Endothelial cell of umbilical vein (primary cell): ENCODE measurements at regions not wholly inside any gene's neighbourhood (a gene's known extent, or its start where the extent isn't known, plus 50 kb on each side); places are given as distances from the start of the nearest gene placed in this dataset.

Source experiments
- BruUV-seq: library from RNA; stranded (reverse); fragments of 400-500 nt; replicated peaks from 2 replicates; lab custom pipeline; 2021; lab: Mats Ljungman, UMichigan
- CTCF ChIA-PET: fragments of 300-600, 350-600 bp; sonication (Branson Sonifier 250); formaldehyde crosslinking; loops from one replicate; lab custom pipeline; 2021; ENCODE audit warnings: antibody characterized with exemption, inconsistent platforms; lab: Charles Lee
- POLR2A ChIA-PET: fragments of 300-600, 350-600 bp; sonication (Branson Sonifier 250); formaldehyde crosslinking; loops from one replicate; lab custom pipeline; 2021; ENCODE audit warnings: antibody characterized with exemption, inconsistent platforms; lab: Charles Lee
- DNase-seq: peaks from one replicate; pipeline ENCODE4 v3.0.0-alpha.2; 2011; ENCODE audit warnings: low read depth, low spot score
- FAIRE-seq: peaks from 2 replicates; lab custom pipeline; 2011; peaks lifted over from hg19 to GRCh38; lab: Jason Lieb, UNC
- H2AFZ ChIP-seq: 2 replicates; pipeline ENCODE4 v1.6.0; 2012; ENCODE audit warnings: low read depth, low read length, control low read depth, inconsistent platforms
- H3K27ac ChIP-seq: 2 replicates; pipeline ENCODE4 v1.5.1; 2011; ENCODE audit warnings: low read depth, mild to moderate bottlenecking, control low read depth, low read length, moderate library complexity; ENCODE audit not compliant: insufficient read depth
- H3K27me3 ChIP-seq, 2 experiments: 2 replicates each; pipeline versions ENCODE4 v1.6.0 to v1.6.1; 2011; ENCODE audit warnings: low read length in 2 of 2, mixed read lengths in 1 of 2; ENCODE audit not compliant: control insufficient read depth in 2 of 2, insufficient read depth in 2 of 2
- H3K36me3 ChIP-seq, 2 experiments: 2 replicates in 1 of 2; 3 replicates in 1 of 2; pipeline ENCODE4 v1.5.1; 2011; ENCODE audit warnings: low read length in 2 of 2, mild to moderate bottlenecking in 1 of 2, moderate library complexity in 1 of 2; ENCODE audit not compliant: control insufficient read depth in 2 of 2, insufficient read depth in 2 of 2; ENCODE audit errors: extremely low read depth in 1 of 2
- H3K4me1 ChIP-seq: 3 replicates; pipeline ENCODE4 v1.5.1; 2011; ENCODE audit warnings: mild to moderate bottlenecking, low read length; ENCODE audit not compliant: control insufficient read depth, insufficient read depth; ENCODE audit errors: extremely low read depth
- H3K4me2 ChIP-seq: 2 replicates; pipeline ENCODE4 v1.6.1; 2011; ENCODE audit warnings: low read length, control low read depth, mixed read lengths; ENCODE audit not compliant: insufficient read depth
- H3K4me3 ChIP-seq, 3 experiments: fragments of 200-600 bp in 1 of 3; sonication (generic), shearing (Covaris generic) in 1 of 3; replicated peaks in 1 of 3; 2 replicates each; pipeline ENCODE4 v1.5.1; 2011 to 2016; ENCODE audit warnings: control low read depth in 3 of 3, low read length in 3 of 3, mild to moderate bottlenecking in 2 of 3, inconsistent platforms in 1 of 3, low read depth in 1 of 3, moderate library complexity in 1 of 3; ENCODE audit not compliant: insufficient read depth in 1 of 3
- H3K79me2 ChIP-seq: 2 replicates; pipeline ENCODE4 v1.6.0; 2012; ENCODE audit warnings: low read length, inconsistent platforms; ENCODE audit not compliant: control insufficient read depth, insufficient read depth
- H3K9ac ChIP-seq: replicated peaks from 2 replicates; pipeline ENCODE3; 2011; ENCODE audit warnings: low read length, control low read depth; ENCODE audit not compliant: insufficient read depth; ENCODE audit errors: extremely low read depth
- H3K9me1 ChIP-seq: replicated peaks from 3 replicates; pipeline ENCODE4 v1.6.0; 2011; ENCODE audit warnings: mild to moderate bottlenecking, low read length; ENCODE audit not compliant: control insufficient read depth, insufficient read depth; ENCODE audit errors: extremely low read depth
- H3K9me3 ChIP-seq: replicated peaks from 2 replicates; pipeline ENCODE4 v1.5.1; 2012; ENCODE audit warnings: low read length, inconsistent platforms; ENCODE audit not compliant: control insufficient read depth, insufficient read depth
- H4K20me1 ChIP-seq: replicated peaks from 2 replicates; pipeline ENCODE3; 2011; ENCODE audit warnings: mild to moderate bottlenecking, low read length; ENCODE audit not compliant: control insufficient read depth, insufficient read depth; ENCODE audit errors: extremely low read depth
- EZH2 ChIP-seq: IDR thresholded peaks from 2 replicates; pipeline ENCODE4 v1.6.1; 2012; ENCODE audit warnings: borderline replicate concordance, low read depth, mild to moderate bottlenecking, moderate library complexity, low read length, inconsistent platforms; ENCODE audit not compliant: severe bottlenecking
- GATA2 ChIP-seq: IDR thresholded peaks from 2 replicates; pipeline ENCODE4 v1.7.0; 2011; ENCODE audit warnings: low read depth, mild to moderate bottlenecking, moderate library complexity, mixed read lengths, low read length; ENCODE audit not compliant: insufficient read length, insufficient read depth
- MYC ChIP-seq: IDR thresholded peaks from one replicate; pipeline ENCODE4 v1.6.1; 2011; ENCODE audit warnings: mild to moderate bottlenecking, low read depth, low read length
- POLR2AphosphoS5 ChIP-seq: IDR thresholded peaks from 2 replicates; pipeline ENCODE4 v1.6.1; 2012; ENCODE audit warnings: low read depth, mild to moderate bottlenecking, control low read depth, low read length, moderate library complexity; ENCODE audit not compliant: insufficient read depth
- dilution Hi-C: fragments of 300-500 bp; cut with MboI; formaldehyde crosslinking; loops from one replicate; pipeline ENCODE4 v1.15.0; 2019; ENCODE audit warnings: low sequenced_read_pairs; ENCODE audit not compliant: extremely low pct_ligation_motif_present
- intact Hi-C: fragments of 100-400 bp; cut with micrococcal nuclease; formaldehyde crosslinking; loops from one replicate; pipeline ENCODE4 v1.10.0; 2022
- TF ChIP-seq, protein P1 (sequence below), 2 donors: IDR thresholded peaks; 1 replicate in 1 of 2; 2 replicates in 1 of 2; pipeline ENCODE4 v1.5.1; 2011; ENCODE audit warnings: low read length in 2 of 2, mild to moderate bottlenecking in 2 of 2, moderate library complexity in 2 of 2, control low read depth in 1 of 2, inconsistent platforms in 1 of 2, low read depth in 1 of 2; ENCODE audit not compliant: insufficient read depth in 1 of 2; ENCODE audit errors: extremely low read depth in 1 of 2

- no peaks in the 10 kb centered on the region for H3K79me2 ChIP-seq
- dilution Hi-C loops, result no loop called here
- H3K4me1 ChIP-seq, result peaks cover 14% of the 10 kb centered on the region
- BruUV-seq, result no TSS peak
- ChIA-PET POLR2A (no interaction called here), CTCF (no interaction called here)
- H3K9me3 ChIP-seq, result no peaks in the 10 kb centered on the region
- no peaks in the 10 kb centered on the region for H3K36me3 ChIP-seq
- TF ChIP-seq MYC, result no peak
- TF ChIP-seq, protein P1, sequence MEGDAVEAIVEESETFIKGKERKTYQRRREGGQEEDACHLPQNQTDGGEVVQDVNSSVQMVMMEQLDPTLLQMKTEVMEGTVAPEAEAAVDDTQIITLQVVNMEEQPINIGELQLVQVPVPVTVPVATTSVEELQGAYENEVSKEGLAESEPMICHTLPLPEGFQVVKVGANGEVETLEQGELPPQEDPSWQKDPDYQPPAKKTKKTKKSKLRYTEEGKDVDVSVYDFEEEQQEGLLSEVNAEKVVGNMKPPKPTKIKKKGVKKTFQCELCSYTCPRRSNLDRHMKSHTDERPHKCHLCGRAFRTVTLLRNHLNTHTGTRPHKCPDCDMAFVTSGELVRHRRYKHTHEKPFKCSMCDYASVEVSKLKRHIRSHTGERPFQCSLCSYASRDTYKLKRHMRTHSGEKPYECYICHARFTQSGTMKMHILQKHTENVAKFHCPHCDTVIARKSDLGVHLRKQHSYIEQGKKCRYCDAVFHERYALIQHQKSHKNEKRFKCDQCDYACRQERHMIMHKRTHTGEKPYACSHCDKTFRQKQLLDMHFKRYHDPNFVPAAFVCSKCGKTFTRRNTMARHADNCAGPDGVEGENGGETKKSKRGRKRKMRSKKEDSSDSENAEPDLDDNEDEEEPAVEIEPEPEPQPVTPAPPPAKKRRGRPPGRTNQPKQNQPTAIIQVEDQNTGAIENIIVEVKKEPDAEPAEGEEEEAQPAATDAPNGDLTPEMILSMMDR (IDR thresholded peaks at IDR 0.05; ENCODE audit: extremely low read depth in 1 of 2, insufficient read depth in 1 of 2, low read depth in 1 of 2, low read length in 2 of 2), result no peak
- TF ChIP-seq GATA2, result peak; percentile 23
- no peak for TF ChIP-seq EZH2
- no peak for TF ChIP-seq POLR2AphosphoS5
- no peaks in the 10 kb centered on the region for H3K27me3 ChIP-seq
- FAIRE-seq, result no peak
- H2AFZ ChIP-seq, result no peak overlapping the region
- intact Hi-C loops, result no loop called here
- no peaks in the 10 kb centered on the region for H3K9me1 ChIP-seq
- no peak overlapping the region for H3K4me3 ChIP-seq
- H3K9ac ChIP-seq, result no peak overlapping the region
- no peaks in the 10 kb centered on the region for H4K20me1 ChIP-seq
- no peak overlapping the region for H3K27ac ChIP-seq
- H3K4me2 ChIP-seq, result no peak overlapping the region
- no peak for DNase-seq
Observed at GRCh38 chr12:25718081-25718731, 165.1 kb upstream of the LMNTD1 start.
